HG02798 (cell line): ENCODE measurements at regions not wholly inside any gene's neighbourhood (a gene's known extent, or its start where the extent isn't known, plus 50 kb on each side); places are given as distances from the start of the nearest gene placed in this dataset.

Experiments used
- ATAC-seq: cut with Tn5 transposase; IDR thresholded peaks from one replicate; pipeline ENCODE4 v1.9.1; 2021; ENCODE audit warnings: mild to moderate bottlenecking; ENCODE audit not compliant: unreplicated experiment, poor library complexity

DNA sequence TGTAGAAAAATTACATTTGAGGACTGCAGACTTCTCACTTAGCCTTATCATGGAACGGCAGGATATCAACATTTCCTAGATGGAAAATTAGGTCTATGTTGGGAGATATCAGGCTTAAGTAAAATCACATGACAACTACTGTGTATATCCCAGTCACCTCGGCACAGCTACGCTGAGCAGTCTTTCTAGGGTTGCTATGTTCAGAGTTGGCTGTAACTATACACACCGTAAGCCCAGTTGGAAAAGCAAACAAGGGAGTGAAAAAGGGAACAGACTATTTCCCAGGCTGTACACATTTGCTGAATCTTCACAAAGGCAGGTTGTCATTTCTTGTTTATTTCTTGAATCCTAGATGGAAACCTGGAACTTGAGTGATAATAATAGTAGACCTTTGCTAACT is 80.7 kb upstream of the PTPRK start:
- no peak for ATAC-seq

- ATAC-seq: peak; percentile 56
Observed at GRCh38 chr6:128600397-128600951, 80.1 kb upstream of the PTPRK start.

DNA sequence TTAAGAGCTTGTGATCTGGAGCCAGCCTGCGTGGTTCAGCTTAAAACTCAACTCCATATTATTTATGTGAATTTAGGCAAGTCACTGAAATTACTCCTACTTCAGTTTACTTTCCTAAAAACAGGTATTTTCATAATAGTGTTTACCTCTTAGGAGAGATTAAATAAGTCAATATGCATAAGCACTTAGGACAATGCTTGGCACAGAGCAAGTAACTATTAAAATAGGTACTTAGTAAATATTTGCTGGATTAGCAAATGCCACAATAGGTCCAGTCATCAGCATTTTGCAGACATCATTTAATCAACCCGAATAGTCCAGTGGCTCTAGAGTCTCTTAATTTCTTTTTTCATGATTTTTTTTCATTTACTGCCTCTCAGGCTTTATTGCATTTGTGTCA is 78.6 kb upstream of the PTPRK start:
- ATAC-seq: no peak

GRCh38 chr6:128598571-128598970 is 78.2 kb upstream of the PTPRK start:
- no peak for ATAC-seq

DNA sequence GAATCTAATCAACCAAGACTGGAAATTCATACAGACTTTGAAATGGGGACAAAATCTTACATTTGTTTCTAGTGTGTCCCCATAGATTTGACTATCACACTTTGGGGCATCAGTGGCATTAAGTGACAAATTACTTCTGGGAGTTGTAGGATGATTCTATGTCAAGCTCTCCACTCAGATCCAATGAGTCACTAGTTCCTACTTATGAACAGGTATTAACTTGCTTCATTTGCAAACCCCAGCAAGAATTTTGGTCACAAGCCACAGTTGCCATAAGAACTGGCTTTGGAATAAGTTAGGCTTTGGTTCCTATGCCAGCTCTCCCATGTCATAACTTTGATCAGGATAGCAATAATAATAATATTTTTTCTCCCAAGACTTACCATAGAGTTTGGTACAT is 77.6 kb upstream of the PTPRK start:
- ATAC-seq: no peak

DNA sequence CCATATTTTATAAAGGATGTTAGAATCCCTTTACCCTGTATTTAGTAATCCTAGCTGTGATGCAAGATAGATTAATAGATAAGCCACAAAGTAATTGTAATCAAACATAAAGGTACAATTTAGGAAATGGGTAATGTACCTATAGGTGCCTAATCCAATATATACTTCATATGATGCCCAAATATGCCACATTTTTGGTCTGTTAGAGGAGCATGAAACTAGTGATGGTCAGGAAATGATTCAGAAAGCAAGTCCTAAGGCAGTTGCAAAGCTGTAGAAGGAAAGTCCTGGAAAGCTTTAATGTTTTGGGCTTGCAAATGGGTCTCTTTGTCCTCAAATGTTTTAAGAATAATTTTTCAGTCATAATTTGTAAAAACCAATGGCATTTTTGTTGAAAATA is 76.6 kb upstream of the PTPRK start:
- no peak for ATAC-seq

DNA sequence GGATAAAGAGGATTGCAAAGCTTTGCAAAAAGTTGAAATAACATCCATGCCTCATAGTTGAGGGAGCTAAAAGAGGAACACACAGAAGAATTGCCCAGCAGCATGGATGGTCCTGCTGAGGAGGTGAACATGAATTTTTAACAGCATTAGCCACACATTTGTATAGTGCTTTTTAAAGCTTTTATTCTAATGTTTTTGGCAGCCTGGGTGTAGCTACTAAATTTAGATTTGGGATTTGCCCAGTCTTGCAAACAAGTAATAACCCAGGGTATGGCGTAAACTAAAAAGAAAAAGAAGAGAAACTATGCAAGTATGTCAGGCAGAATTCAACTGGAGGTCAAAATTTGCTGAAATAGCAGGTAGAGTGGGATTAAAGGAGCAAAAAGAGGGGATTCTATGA is 75.1 kb upstream of the PTPRK start:
- no peak for ATAC-seq

GRCh38 chr6:128586095-128586494 is 65.7 kb upstream of the PTPRK start:
- ATAC-seq: no peak

DNA sequence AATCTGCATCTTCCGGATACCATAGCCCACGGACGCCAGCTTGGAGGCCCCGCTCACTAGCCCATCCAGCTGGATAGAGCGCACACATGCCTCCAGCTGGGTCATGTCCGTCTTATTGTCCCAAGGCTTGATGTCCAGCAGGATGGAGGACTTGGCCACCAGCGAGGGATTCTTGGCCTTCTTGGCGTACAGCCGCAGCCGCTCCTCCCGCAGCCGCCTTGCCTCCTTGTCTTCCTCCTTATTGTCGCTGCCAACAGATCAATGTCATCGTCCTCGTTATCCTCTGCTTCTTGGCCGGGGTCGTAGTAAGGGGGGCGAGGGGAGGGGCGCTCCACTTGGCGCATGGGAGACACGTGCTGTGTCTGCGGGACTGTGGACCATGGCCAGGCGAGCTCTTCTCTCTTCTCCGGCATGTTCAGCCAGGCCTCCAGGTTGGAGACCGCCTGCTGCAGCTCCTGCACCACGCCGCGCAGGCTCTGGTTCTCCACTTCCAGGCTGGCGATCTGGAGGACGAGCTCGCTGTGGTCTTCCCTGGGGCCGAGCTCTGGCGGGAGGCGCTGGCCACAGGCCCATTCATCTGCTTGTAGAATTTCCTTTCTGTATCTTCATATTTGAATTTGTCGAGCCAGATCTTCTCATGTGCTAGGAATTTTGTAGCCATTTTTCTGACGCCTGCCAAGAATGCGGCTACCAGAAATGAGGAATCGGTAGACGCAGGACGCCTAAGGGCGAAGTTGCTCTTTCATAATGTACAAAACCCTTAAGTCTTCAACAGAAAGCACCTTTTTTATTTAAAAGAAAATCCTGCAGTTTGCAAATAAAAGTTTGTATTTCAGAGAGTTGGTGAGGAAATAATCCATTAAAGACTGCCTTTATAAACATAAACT is 60.1 kb upstream of the PTPRK start:
- no peak for ATAC-seq

DNA sequence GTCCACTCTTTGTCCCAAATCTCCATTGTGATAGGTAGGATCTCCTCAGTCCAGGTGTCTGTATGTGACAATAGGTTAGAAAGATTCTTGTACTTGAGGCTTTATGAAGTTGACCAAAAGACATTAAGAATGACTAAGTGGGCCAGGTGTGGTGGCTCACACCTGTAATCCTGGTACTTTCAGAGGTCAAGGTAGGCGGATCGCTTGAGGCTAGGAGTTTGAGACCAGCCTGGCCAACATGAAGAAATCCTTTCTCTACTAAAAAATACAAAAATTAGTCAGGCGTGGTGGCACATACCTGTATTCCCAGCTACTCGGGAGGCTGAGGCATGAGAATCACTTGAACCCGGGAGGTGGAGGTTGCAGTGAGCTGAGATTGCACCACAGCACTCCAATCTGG is 54.9 kb upstream of the PTPRK start:
- ATAC-seq: peak; percentile 39

DNA sequence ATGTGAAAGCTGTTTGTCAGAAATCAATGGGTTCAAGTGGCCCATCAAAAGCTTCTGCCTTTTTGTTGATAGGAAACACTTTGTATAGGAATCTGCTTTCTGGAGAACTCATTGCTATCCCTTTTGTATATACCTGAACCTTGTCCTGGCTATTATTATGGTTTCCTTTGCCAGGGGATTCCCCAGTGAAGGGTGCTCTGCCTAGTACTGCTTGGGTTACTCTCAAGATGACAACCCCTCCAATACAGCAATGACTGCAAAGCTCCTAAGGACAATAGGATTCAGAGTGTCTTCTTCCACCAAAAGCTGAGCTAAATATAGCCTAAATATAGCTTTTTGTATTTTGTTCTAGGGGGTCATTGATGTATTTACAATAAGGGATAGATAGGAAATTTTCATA is 54.0 kb upstream of the PTPRK start:
- no peak for ATAC-seq

- no peak for ATAC-seq
Observed at GRCh38 chr6:128573036-128573435, 52.6 kb upstream of the PTPRK start.

GRCh38 chr6:128572294-128572693 is 51.9 kb upstream of the PTPRK start:
- ATAC-seq: no peak

GRCh38 chr6:128570680-128571063 is 50.3 kb upstream of the PTPRK start:
- no peak for ATAC-seq

GRCh38 chr6:128569732-128570679 is 49.6 kb upstream of the PTPRK start:
- no peak for ATAC-seq
